AG10803 (cell line): ENCODE measurements at regions not wholly inside any gene's neighbourhood (a gene's known extent, or its start where the extent isn't known, plus 50 kb on each side); places are given as distances from the start of the nearest gene placed in this dataset.

Experiments
- DNase-seq: peaks from one replicate; pipeline ENCODE4 v3.0.0; 2010; ENCODE audit warnings: low read depth
- H3K4me3 ChIP-seq: 2 replicates; pipeline ENCODE4 v1.5.1; 2011; ENCODE audit warnings: mild to moderate bottlenecking, low read length, control low read depth
- TF ChIP-seq, protein P1 (sequence below): conservative IDR thresholded peaks from 2 replicates; pipeline ENCODE4 v1.5.1; 2011; ENCODE audit warnings: mild to moderate bottlenecking, low read length, control low read depth, inconsistent platforms

DNA sequence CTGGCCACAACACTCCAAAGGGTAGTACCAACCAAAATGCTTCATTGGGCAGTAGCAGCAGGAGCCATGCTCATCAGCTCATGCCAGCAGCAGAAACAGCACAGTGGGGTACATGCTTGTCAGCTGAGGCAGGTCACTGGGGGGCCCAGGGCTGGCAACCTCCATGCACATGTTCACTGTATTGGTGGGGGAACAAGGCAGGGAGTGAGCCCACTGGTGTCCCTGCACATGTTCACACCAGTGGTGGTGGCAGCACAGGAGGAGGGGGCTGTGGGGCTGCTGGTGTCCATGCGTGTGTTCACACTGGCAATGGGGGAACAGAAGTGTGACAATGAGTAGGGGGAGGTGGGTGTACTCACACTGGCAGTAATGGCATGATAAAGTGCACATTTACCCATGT lies 254.3 kb upstream of the KIF2A start:
- no peak for DNase-seq
- no peak overlapping the region for H3K4me3 ChIP-seq
- TF ChIP-seq, protein P1, sequence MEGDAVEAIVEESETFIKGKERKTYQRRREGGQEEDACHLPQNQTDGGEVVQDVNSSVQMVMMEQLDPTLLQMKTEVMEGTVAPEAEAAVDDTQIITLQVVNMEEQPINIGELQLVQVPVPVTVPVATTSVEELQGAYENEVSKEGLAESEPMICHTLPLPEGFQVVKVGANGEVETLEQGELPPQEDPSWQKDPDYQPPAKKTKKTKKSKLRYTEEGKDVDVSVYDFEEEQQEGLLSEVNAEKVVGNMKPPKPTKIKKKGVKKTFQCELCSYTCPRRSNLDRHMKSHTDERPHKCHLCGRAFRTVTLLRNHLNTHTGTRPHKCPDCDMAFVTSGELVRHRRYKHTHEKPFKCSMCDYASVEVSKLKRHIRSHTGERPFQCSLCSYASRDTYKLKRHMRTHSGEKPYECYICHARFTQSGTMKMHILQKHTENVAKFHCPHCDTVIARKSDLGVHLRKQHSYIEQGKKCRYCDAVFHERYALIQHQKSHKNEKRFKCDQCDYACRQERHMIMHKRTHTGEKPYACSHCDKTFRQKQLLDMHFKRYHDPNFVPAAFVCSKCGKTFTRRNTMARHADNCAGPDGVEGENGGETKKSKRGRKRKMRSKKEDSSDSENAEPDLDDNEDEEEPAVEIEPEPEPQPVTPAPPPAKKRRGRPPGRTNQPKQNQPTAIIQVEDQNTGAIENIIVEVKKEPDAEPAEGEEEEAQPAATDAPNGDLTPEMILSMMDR, result no peak

DNA sequence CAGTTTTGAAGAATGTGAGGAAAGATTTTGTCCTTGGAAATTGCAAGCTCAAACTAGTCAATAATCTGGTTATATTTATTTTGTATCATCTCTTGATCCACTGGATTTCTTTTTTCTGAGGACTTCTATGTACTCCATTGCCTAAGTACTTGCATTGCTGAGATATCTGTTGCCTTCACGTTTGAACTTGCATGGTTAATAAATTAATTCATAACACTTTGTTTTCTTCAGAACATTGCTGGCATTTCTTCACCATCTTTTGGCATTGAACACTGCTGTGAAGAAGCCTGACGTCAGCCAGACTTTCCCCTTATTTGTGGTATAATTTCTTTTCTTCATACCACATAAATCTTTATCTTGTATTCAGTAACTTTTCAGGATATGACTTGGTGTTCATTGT lies 246.0 kb upstream of the KIF2A start:
- TF ChIP-seq, protein P1, result no peak
- no peak overlapping the region for H3K4me3 ChIP-seq
- no peak for DNase-seq

DNA sequence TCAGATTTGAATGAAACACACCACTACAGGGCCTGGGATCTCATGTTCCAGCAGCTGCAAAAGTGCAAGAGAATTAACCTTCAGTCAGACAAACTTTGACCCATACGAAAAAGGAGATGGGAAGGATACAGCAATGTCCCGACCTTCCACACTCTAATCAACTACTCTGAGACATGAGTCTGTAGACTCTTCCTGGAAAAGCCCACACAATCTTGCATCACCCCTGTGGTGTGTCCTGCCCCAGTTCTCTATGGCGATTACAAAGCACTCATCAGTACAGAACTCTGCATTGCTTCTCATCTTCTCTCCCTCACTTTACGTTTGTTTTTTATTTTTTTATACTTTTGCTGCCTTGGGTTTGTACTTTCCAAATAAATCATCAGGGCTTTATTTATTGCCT lies 241.0 kb upstream of the KIF2A start:
- no peak for DNase-seq
- TF ChIP-seq, protein P1, result no peak
- H3K4me3 ChIP-seq, result no peak overlapping the region

DNA sequence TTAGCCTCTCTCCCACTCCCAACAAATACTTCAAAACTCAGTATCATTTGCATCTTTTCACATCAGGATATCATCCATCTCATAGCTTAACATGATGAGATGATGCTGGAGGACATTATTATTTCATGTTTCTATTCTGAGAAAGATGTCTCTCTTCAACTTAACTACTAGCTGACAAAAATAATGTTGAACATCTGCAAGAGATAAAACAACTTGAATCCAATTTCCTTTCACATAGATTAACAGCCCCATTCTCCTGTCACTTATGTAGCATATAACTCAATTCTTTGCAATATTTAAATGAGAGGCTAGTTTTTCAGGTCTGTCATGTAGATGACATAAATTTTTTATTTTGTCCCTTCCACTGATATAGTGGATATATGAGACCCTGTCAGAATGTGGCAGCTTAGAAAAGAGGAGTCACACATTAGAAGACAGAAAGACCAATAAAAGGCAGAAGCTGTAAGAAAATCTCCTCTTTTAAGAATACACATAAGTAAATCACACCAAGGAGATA lies 239.2 kb upstream of the KIF2A start:
- no peak for DNase-seq
- TF ChIP-seq, protein P1, result no peak
- H3K4me3 ChIP-seq, result no peak overlapping the region

DNA sequence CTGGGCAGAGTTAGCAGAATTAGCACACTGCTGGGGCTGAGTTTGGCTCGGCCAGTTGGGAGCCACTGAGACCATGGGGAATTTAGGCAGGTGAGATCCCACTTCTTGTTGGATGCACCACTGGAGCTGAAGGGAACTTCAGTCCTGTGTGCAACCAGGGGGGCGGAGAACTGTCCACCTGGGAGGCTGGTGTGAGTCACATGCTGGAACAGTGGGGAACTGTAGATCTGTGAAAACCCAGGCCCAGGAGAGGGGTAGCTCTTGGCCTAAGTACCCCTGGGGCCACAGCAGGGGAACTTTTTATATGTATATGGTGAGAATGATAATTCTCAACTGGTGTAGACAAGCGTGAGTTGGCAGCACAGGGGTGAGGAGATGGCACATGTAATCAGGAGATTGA lies 237.5 kb upstream of the KIF2A start:
- no peak for DNase-seq
- TF ChIP-seq, protein P1, result no peak
- H3K4me3 ChIP-seq, result no peak overlapping the region

DNA sequence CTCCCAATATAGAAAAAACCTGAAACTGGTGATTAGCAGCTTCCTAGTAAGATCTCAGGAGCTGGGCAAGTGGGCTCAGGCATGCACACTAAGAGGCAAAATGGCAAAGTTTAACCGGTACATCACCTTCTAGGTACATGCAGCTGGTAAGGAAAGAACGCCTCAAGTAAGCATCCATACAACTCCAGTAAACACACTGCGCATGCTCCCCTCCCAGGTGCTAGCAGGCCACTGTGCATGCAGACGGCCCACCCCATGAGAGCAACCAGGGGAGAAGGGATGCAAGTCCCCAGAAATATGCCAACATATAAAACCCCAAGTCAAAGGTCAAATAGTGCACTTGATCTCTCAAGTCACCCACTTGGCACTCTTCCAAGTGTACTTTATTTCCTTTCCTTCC lies 228.6 kb upstream of the KIF2A start:
- no peak for DNase-seq
- no peak overlapping the region for H3K4me3 ChIP-seq
- TF ChIP-seq, protein P1, result no peak

DNA sequence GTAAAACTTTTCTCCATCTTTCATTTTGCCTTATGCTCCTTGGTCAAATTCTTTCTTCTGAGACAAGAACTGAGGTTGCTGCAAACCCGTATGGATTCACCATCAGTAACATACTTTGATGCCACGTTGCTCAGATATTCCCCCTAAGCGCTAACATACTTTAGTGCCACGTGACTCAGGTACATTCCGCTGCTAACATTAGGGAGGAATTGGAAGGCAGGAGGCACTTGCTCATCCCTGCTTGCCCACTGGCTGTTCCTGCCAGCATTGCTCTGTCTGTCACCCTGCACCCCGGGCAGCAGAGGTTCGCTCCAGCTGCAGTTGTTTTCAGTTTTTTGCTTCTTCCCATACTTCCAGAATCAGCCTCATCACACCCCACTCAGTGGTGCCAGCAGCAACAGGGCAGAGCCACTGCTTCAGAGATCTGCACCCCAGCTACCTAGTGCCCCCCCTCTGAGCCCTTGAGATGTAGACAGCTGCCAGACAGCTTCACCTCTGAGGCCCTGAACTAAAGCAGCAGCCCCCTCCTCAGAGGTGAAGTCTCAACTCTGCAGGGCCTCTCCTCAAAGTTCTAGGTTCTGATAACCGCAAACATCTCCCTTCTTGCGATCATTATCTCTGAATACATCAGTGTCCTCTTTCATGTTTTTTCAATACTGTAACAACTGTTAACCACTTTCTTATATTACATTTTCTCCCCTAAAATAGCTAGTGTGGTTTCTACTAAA lies 228.0 kb upstream of the KIF2A start:
- H3K4me3 ChIP-seq, result no peak overlapping the region
- TF ChIP-seq, protein P1, result no peak
- no peak for DNase-seq
